CD8-positive, alpha-beta memory T cell (primary cell): ENCODE measurements at regions not wholly inside any gene's neighbourhood (a gene's known extent, or its start where the extent isn't known, plus 50 kb on each side); places are given as distances from the start of the nearest gene placed in this dataset.

Source experiments
- CTCF ChIA-PET: fragments of 350-600 bp; sonication (Branson Sonifier 250); formaldehyde crosslinking; loops from one replicate; lab custom pipeline; 2021; ENCODE audit warnings: antibody characterized with exemption; lab: Charles Lee
- POLR2A ChIA-PET: fragments of 350-600 bp; sonication (Branson Sonifier 250); formaldehyde crosslinking; loops from one replicate; lab custom pipeline; 2021; ENCODE audit warnings: antibody characterized with exemption; lab: Charles Lee
- DNase-seq, 5 donors: peaks; one replicate each; pipeline versions ENCODE4 v3.0.0 to v3.0.0-alpha.2; 2020 to 2022; ENCODE audit warnings: mixed read lengths in 1 of 5
- H3K27ac ChIP-seq: one replicate; pipeline ENCODE4 v1.7.0; 2013; ENCODE audit warnings: low read depth, mild to moderate bottlenecking, low read length, moderate library complexity
- H3K27me3 ChIP-seq: 2 replicates; pipeline ENCODE4 v1.7.0; 2013; ENCODE audit warnings: low read length, mild to moderate bottlenecking; ENCODE audit not compliant: insufficient read depth, poor library complexity, severe bottlenecking
- H3K36me3 ChIP-seq: 2 replicates; pipeline ENCODE4 v1.7.0; 2013; ENCODE audit warnings: mild to moderate bottlenecking, low read length, moderate library complexity; ENCODE audit not compliant: insufficient read depth
- H3K4me1 ChIP-seq: 2 replicates; pipeline ENCODE4 v1.7.0; 2013; ENCODE audit warnings: mild to moderate bottlenecking, low read length, moderate library complexity; ENCODE audit not compliant: insufficient read depth
- H3K4me3 ChIP-seq: 2 replicates; pipeline ENCODE4 v1.7.0; 2013; ENCODE audit warnings: mild to moderate bottlenecking, low read length
- H3K9me3 ChIP-seq: 2 replicates; pipeline ENCODE4 v1.7.0; 2013; ENCODE audit warnings: mild to moderate bottlenecking, low read length
- H3K27ac Mint-ChIP-seq, 8 donors: one replicate each; pipeline ENCODE4 v1.8.0; 2020 to 2021; ENCODE audit warnings: mixed read lengths in 8 of 8, mild to moderate bottlenecking in 6 of 8, inconsistent platforms in 3 of 8, moderate library complexity in 3 of 8
- H3K27me3 Mint-ChIP-seq, 2 donors: one replicate each; pipeline ENCODE4 v1.8.0; 2020 to 2021; ENCODE audit warnings: mixed read lengths in 2 of 2, mild to moderate bottlenecking in 1 of 2, moderate library complexity in 1 of 2
- H3K36me3 Mint-ChIP-seq, 3 donors: one replicate each; pipeline ENCODE4 v1.8.0; 2020 to 2021; ENCODE audit warnings: mixed read lengths in 3 of 3, inconsistent platforms in 1 of 3, mild to moderate bottlenecking in 1 of 3
- H3K4me1 Mint-ChIP-seq, 3 donors: one replicate each; pipeline ENCODE4 v1.8.0; 2020 to 2021; ENCODE audit warnings: mixed read lengths in 3 of 3, inconsistent platforms in 1 of 3, mild to moderate bottlenecking in 1 of 3
- H3K4me3 Mint-ChIP-seq, 7 donors: one replicate each; pipeline ENCODE4 v1.8.0; 2020 to 2021; ENCODE audit warnings: mixed read lengths in 7 of 7, mild to moderate bottlenecking in 6 of 7, moderate library complexity in 4 of 7, inconsistent platforms in 2 of 7
- H3K9me3 Mint-ChIP-seq, 5 donors: one replicate each; pipeline ENCODE4 v1.8.0; 2020 to 2022; ENCODE audit warnings: mixed read lengths in 5 of 5, mild to moderate bottlenecking in 3 of 5, moderate library complexity in 2 of 5, inconsistent platforms in 1 of 5

GRCh38 chr12:86744547-86745212 lies 488.5 kb upstream of the MGAT4C start:
- ChIA-PET POLR2A (no interaction called here), CTCF (no interaction called here)
- no peak for DNase-seq
- no peak overlapping the region for H3K27ac ChIP-seq
- no peaks in the 10 kb centered on the region for H3K36me3 ChIP-seq
- Mint-ChIP-seq H3K4me3 (no peak overlapping the region), H3K27me3 (peaks cover 0 to 1% of the 10 kb centered on the region in 2 donors), H3K36me3 (no peaks in the 10 kb centered on the region), H3K9me3 (peaks cover 1 to 22% (median 8%) of the 10 kb centered on the region in 5 donors), H3K4me1 (no peaks in the 10 kb centered on the region), H3K27ac (no peak overlapping the region)
- H3K9me3 ChIP-seq, result no peaks in the 10 kb centered on the region
- H3K27me3 ChIP-seq, result no peaks in the 10 kb centered on the region
- no peak overlapping the region for H3K4me3 ChIP-seq
- no peaks in the 10 kb centered on the region for H3K4me1 ChIP-seq

- Histone ChIP-seq H3K27me3 (no peaks in the 10 kb centered on the region), H3K4me3 (no peak overlapping the region), H3K36me3 (no peaks in the 10 kb centered on the region), H3K9me3 (no peaks in the 10 kb centered on the region), H3K4me1 (no peaks in the 10 kb centered on the region), H3K27ac (no peak overlapping the region)
- H3K27ac Mint-ChIP-seq, result no peak overlapping the region
- ChIA-PET POLR2A (no interaction called here), CTCF (no interaction called here)
- no peaks in the 10 kb centered on the region for H3K36me3 Mint-ChIP-seq
- no peak for DNase-seq
- H3K27me3 Mint-ChIP-seq, result peaks cover 0 to 1% of the 10 kb centered on the region in 2 donors
- no peaks in the 10 kb centered on the region for H3K4me1 Mint-ChIP-seq
- no peak overlapping the region for H3K4me3 Mint-ChIP-seq
- peaks cover 1 to 22% (median 8%) of the 10 kb centered on the region in 5 donors for H3K9me3 Mint-ChIP-seq
Measured at GRCh38 chr12:86743875-86744536, 487.8 kb upstream of the MGAT4C start.

GRCh38 chr12:86741531-86741930 lies 485.3 kb upstream of the MGAT4C start:
- H3K4me3 Mint-ChIP-seq, result no peak overlapping the region
- peaks cover 0 to 40% (median 5%) of the 10 kb centered on the region in 5 donors for H3K9me3 Mint-ChIP-seq
- peaks cover 0 to 1% of the 10 kb centered on the region in 2 donors for H3K27me3 Mint-ChIP-seq
- no peaks in the 10 kb centered on the region for H3K9me3 ChIP-seq
- no peaks in the 10 kb centered on the region for H3K4me1 Mint-ChIP-seq
- ChIA-PET CTCF (no interaction called here), POLR2A (no interaction called here)
- DNase-seq, result no peak
- no peak overlapping the region for H3K27ac Mint-ChIP-seq
- H3K27ac ChIP-seq, result no peak overlapping the region
- H3K36me3 ChIP-seq, result no peaks in the 10 kb centered on the region
- no peaks in the 10 kb centered on the region for H3K36me3 Mint-ChIP-seq
- H3K4me3 ChIP-seq, result no peak overlapping the region
- no peaks in the 10 kb centered on the region for H3K27me3 ChIP-seq
- H3K4me1 ChIP-seq, result no peaks in the 10 kb centered on the region

GRCh38 chr12:86735851-86736250 lies 479.7 kb upstream of the MGAT4C start:
- peaks cover 0 to 28% (median 1%) of the 10 kb centered on the region in 5 donors for H3K9me3 Mint-ChIP-seq
- ChIA-PET POLR2A (no interaction called here), CTCF (no interaction called here)
- Histone ChIP-seq H3K27ac (no peak overlapping the region), H3K36me3 (no peaks in the 10 kb centered on the region), H3K9me3 (no peaks in the 10 kb centered on the region), H3K4me3 (no peak overlapping the region), H3K4me1 (no peaks in the 10 kb centered on the region), H3K27me3 (no peaks in the 10 kb centered on the region)
- no peaks in the 10 kb centered on the region for H3K27me3 Mint-ChIP-seq
- H3K4me3 Mint-ChIP-seq, result no peak overlapping the region
- H3K36me3 Mint-ChIP-seq, result no peaks in the 10 kb centered on the region
- no peak for DNase-seq
- no peaks in the 10 kb centered on the region for H3K4me1 Mint-ChIP-seq
- no peak overlapping the region for H3K27ac Mint-ChIP-seq

DNA sequence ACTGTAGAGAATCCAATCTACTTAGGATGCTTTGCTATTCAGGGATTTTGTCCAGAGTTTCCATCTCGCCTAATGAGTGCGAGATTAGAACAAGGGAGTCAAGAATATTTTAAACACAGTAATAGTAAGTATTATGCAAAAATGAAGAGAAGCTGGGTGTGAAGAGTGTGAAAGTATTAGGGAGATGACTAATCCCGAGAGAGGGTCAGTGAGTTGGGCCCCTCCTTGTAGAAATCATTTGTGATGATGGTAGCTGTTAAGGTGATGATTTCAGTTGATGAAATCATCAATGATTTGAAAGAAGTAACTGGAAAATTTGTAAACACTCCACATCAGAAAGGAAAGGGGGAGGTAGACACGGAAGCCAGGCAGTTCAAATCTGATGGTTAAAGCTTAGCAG lies 478.9 kb upstream of the MGAT4C start:
- H3K9me3 ChIP-seq, result no peaks in the 10 kb centered on the region
- CTCF ChIA-PET, result no interaction called here
- POLR2A ChIA-PET, result no interaction called here
- no peak overlapping the region for H3K4me3 ChIP-seq
- no peaks in the 10 kb centered on the region for H3K36me3 Mint-ChIP-seq
- H3K4me3 Mint-ChIP-seq, result no peak overlapping the region
- H3K4me1 Mint-ChIP-seq, result no peaks in the 10 kb centered on the region
- no peaks in the 10 kb centered on the region for H3K4me1 ChIP-seq
- no peak overlapping the region for H3K27ac Mint-ChIP-seq
- H3K36me3 ChIP-seq, result no peaks in the 10 kb centered on the region
- DNase-seq, result no peak
- H3K9me3 Mint-ChIP-seq, result peaks cover 0 to 29% (median 1%) of the 10 kb centered on the region in 5 donors
- H3K27me3 ChIP-seq, result no peaks in the 10 kb centered on the region
- H3K27ac ChIP-seq, result no peak overlapping the region
- no peaks in the 10 kb centered on the region for H3K27me3 Mint-ChIP-seq

DNA sequence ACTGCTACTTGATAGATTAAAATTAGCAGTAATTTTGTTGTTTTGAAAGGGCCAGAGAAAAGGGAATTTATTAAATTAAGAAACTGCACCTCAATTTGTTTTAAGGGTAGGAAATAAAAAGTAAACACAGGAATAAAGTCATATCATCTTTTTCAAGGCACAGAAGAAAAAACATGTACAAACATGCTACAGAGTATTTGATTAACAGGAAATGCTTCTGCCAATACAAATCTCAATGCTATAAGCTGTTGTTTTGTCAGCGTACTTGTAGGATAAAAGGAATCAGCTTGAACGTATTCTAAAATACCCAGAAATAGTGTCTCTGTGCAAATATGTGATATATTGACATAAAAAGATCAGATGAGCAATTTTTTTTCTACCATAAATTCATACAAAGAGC lies 474.0 kb upstream of the MGAT4C start:
- no peaks in the 10 kb centered on the region for H3K4me1 ChIP-seq
- Mint-ChIP-seq H3K4me3 (no peak overlapping the region), H3K27ac (no peak overlapping the region), H3K4me1 (no peaks in the 10 kb centered on the region), H3K36me3 (no peaks in the 10 kb centered on the region), H3K27me3 (no peaks in the 10 kb centered on the region), H3K9me3 (peaks cover 0 to 14% (median 1%) of the 10 kb centered on the region in 5 donors)
- no peaks in the 10 kb centered on the region for H3K36me3 ChIP-seq
- no peaks in the 10 kb centered on the region for H3K27me3 ChIP-seq
- ChIA-PET POLR2A (no interaction called here), CTCF (no interaction called here)
- H3K4me3 ChIP-seq, result no peak overlapping the region
- DNase-seq, result no peak
- H3K9me3 ChIP-seq, result no peaks in the 10 kb centered on the region
- H3K27ac ChIP-seq, result no peak overlapping the region

- H3K4me3 ChIP-seq, result no peak overlapping the region
- Mint-ChIP-seq H3K27me3 (no peaks in the 10 kb centered on the region), H3K9me3 (peaks cover 0 to 14% (median 1%) of the 10 kb centered on the region in 5 donors), H3K36me3 (no peaks in the 10 kb centered on the region), H3K4me1 (no peaks in the 10 kb centered on the region), H3K4me3 (no peak overlapping the region), H3K27ac (no peak overlapping the region)
- CTCF ChIA-PET, result no interaction called here
- H3K27ac ChIP-seq, result no peak overlapping the region
- no peaks in the 10 kb centered on the region for H3K9me3 ChIP-seq
- no peak for DNase-seq
- no peaks in the 10 kb centered on the region for H3K4me1 ChIP-seq
- H3K27me3 ChIP-seq, result no peaks in the 10 kb centered on the region
- H3K36me3 ChIP-seq, result no peaks in the 10 kb centered on the region
- POLR2A ChIA-PET, result no interaction called here
Measured at GRCh38 chr12:86729739-86730138, 473.5 kb upstream of the MGAT4C start.

DNA sequence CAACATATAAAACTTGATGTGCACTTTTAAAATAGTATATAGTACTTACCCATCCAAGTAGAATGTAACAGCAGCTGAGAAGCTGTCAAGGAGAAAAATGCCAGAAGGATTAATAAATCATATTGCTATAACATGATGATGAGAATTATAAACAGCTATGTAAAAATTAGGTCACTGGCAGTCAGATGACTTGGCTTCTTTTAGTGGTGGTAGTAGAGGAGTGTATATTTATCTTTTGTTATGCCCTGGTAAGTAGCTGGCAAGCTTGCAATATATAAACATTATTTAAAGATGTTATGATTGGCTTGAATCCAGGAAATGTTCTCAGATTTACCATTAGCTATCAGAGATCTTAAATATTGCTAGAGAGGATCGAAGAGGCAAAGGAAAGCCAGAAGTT lies 471.0 kb upstream of the MGAT4C start:
- Mint-ChIP-seq H3K4me3 (no peak overlapping the region), H3K36me3 (no peaks in the 10 kb centered on the region), H3K27me3 (peaks cover 0 to 2% of the 10 kb centered on the region in 2 donors), H3K4me1 (no peaks in the 10 kb centered on the region), H3K27ac (no peak overlapping the region), H3K9me3 (peaks cover 0 to 8% (median 0%) of the 10 kb centered on the region in 5 donors)
- DNase-seq, result no peak
- no peaks in the 10 kb centered on the region for H3K9me3 ChIP-seq
- POLR2A ChIA-PET, result no interaction called here
- H3K27me3 ChIP-seq, result no peaks in the 10 kb centered on the region
- H3K4me1 ChIP-seq, result no peaks in the 10 kb centered on the region
- H3K27ac ChIP-seq, result no peak overlapping the region
- H3K4me3 ChIP-seq, result no peak overlapping the region
- no peaks in the 10 kb centered on the region for H3K36me3 ChIP-seq
- CTCF ChIA-PET, result no interaction called here
